ENCODE measurements at regions not wholly inside any gene's neighbourhood (a gene's known extent, or its start where the extent isn't known, plus 50 kb on each side); places are given as distances from the start of the nearest gene placed in this dataset.

- Histone ChIP-seq H3K79me2 (ENCODE audit: control insufficient read depth, insufficient read depth, low read length) (no peaks in the 10 kb centered on the region), H3K27ac (ENCODE audit: low read length in 2 of 2) (no peak overlapping the region), H3K9ac (ENCODE audit: low read length) (no peak overlapping the region), H3K36me3 (replicated peaks in 1 of 2; ENCODE audit: control extremely low read depth in 1 of 2, control insufficient read depth in 1 of 2, extremely low read depth in 1 of 2, insufficient read depth in 2 of 2, low read length in 1 of 2) (no peaks in the 10 kb centered on the region), H3K4me2 (replicated peaks; ENCODE audit: low read depth, low read length, poor library complexity, severe bottlenecking) (no peak overlapping the region), H3K4me3 (ENCODE audit: control extremely low read depth in 1 of 5, extremely low read depth in 1 of 5, insufficient read depth in 1 of 5, low read depth in 2 of 5, low read length in 4 of 5) (no peak overlapping the region), H3K27me3 (replicated peaks in 1 of 4; ENCODE audit: control extremely low read depth in 1 of 4, control insufficient read depth in 3 of 4, insufficient read depth in 4 of 4, low read length in 3 of 4) (peaks cover 0 to 2% (median 0%) of the 10 kb centered on the region in 4 experiments), H3K4me1 (ENCODE audit: control insufficient read depth in 2 of 2, insufficient read depth in 2 of 2, low read length in 2 of 2) (peaks cover 12 to 32% of the 10 kb centered on the region in 2 donors), H2AFZ (ENCODE audit: insufficient read depth, low read depth, low read length, poor library complexity, severe bottlenecking) (no peak overlapping the region), H3K9me3 (ENCODE audit: control extremely low read depth in 1 of 3, control insufficient read depth in 2 of 3, insufficient read depth in 1 of 3, low read length in 2 of 3) (peaks cover 0 to 4% (median 0%) of the 10 kb centered on the region in 3 donors), H4K20me1 (ENCODE audit: control insufficient read depth, insufficient read depth, low read length, poor library complexity, severe bottlenecking) (no peaks in the 10 kb centered on the region)
- ChIA-PET POLR2A (no interaction called here), CTCF (no interaction called here)
- Mint-ChIP-seq H3K4me3 (no peak overlapping the region), H3K27ac (no peak overlapping the region), H3K4me1 (peaks cover 30% of the 10 kb centered on the region), H3K9me3 (ENCODE audit: insufficient read depth) (no peaks in the 10 kb centered on the region), H3K27me3 (peaks cover 17% of the 10 kb centered on the region)
- TF ChIP-seq CTCF (IDR thresholded peaks at IDR 0.05) (no peak), EZH2 (IDR thresholded peaks at IDR 0.05; ENCODE audit: borderline replicate concordance, insufficient read depth, low read depth, low read length, poor library complexity, severe bottlenecking) (no peak)
- ATAC-seq (ENCODE audit: low read depth) (no peak), DNase-seq (no peak)
- intact Hi-C loops (cut with micrococcal nuclease) = loop anchor here (5.0 kb wide), 1 partner anchor 67 kb away; no protein-coding TSS in a partner anchor
- WGBS (ENCODE audit: insufficient coverage) = no CpG with 5 or more reads among the region's 3 CpGs
These were observed 396.7 kb downstream of the TNS3 start for GRCh38 chr7:47185170-47185569.

- Histone ChIP-seq H3K4me3 (ENCODE audit: control extremely low read depth in 1 of 5, extremely low read depth in 1 of 5, insufficient read depth in 1 of 5, low read depth in 2 of 5, low read length in 4 of 5) (no peak overlapping the region), H3K79me2 (ENCODE audit: control insufficient read depth, insufficient read depth, low read length) (no peaks in the 10 kb centered on the region), H4K20me1 (ENCODE audit: control insufficient read depth, insufficient read depth, low read length, poor library complexity, severe bottlenecking) (no peaks in the 10 kb centered on the region), H3K9me3 (ENCODE audit: control extremely low read depth in 1 of 3, control insufficient read depth in 2 of 3, insufficient read depth in 1 of 3, low read length in 2 of 3) (peaks cover 0 to 4% (median 0%) of the 10 kb centered on the region in 3 donors), H3K4me2 (replicated peaks; ENCODE audit: low read depth, low read length, poor library complexity, severe bottlenecking) (no peak overlapping the region), H3K4me1 (ENCODE audit: control insufficient read depth in 2 of 2, insufficient read depth in 2 of 2, low read length in 2 of 2) (peaks cover 12 to 32% of the 10 kb centered on the region in 2 donors), H3K36me3 (replicated peaks in 1 of 2; ENCODE audit: control extremely low read depth in 1 of 2, control insufficient read depth in 1 of 2, extremely low read depth in 1 of 2, insufficient read depth in 2 of 2, low read length in 1 of 2) (no peaks in the 10 kb centered on the region), H3K27me3 (replicated peaks in 1 of 4; ENCODE audit: control extremely low read depth in 1 of 4, control insufficient read depth in 3 of 4, insufficient read depth in 4 of 4, low read length in 3 of 4) (peaks cover 0 to 2% (median 0%) of the 10 kb centered on the region in 4 experiments), H2AFZ (ENCODE audit: insufficient read depth, low read depth, low read length, poor library complexity, severe bottlenecking) (no peak overlapping the region), H3K27ac (ENCODE audit: low read length in 2 of 2) (no peak overlapping the region), H3K9ac (ENCODE audit: low read length) (no peak overlapping the region)
- peaks cover 30% of the 10 kb centered on the region for H3K4me1 Mint-ChIP-seq
- TF ChIP-seq CTCF (IDR thresholded peaks at IDR 0.05) (no peak), EZH2 (IDR thresholded peaks at IDR 0.05; ENCODE audit: borderline replicate concordance, insufficient read depth, low read depth, low read length, poor library complexity, severe bottlenecking) (no peak)
- no peaks in the 10 kb centered on the region for H3K9me3 Mint-ChIP-seq (ENCODE audit: insufficient read depth)
- no peak for ATAC-seq (ENCODE audit: low read depth)
- no peak overlapping the region for H3K4me3 Mint-ChIP-seq
- 29% methylated on average over 8 of the region's 12 CpGs for WGBS (ENCODE audit: insufficient coverage)
- intact Hi-C loops (cut with micrococcal nuclease) = no loop called here
- ChIA-PET POLR2A (no interaction called here), CTCF (interaction anchor here (1.2 kb wide), 1 partner anchor 1267 kb away, joined by 3 read pairs; no protein-coding TSS in a partner anchor)
- H3K27ac Mint-ChIP-seq = no peak overlapping the region
- H3K27me3 Mint-ChIP-seq = peaks cover 17% of the 10 kb centered on the region
- no peak for DNase-seq
These were observed 397.9 kb downstream of the TNS3 start for GRCh38 chr7:47183862-47184590.
